Right lobe of liver (tissue), 4 donors: ENCODE measurements at regions not wholly inside any gene's neighbourhood (a gene's known extent, or its start where the extent isn't known, plus 50 kb on each side); places are given as distances from the start of the nearest gene placed in this dataset.

Experiments
- CTCF ChIP-seq, 4 donors: fragments of 200-600 bp in 3 of 4; fragments of 450-650 bp in 1 of 4; IDR thresholded peaks; one replicate each; pipeline versions ENCODE4 v1.5.1 to v1.8.0; 2016 to 2022; ENCODE audit warnings: antibody characterized with exemption in 4 of 4, mild to moderate bottlenecking in 2 of 4
- POLR2A ChIP-seq: fragments of 450-650 bp; IDR thresholded peaks from one replicate; pipeline ENCODE4 v1.6.1; 2017; ENCODE audit warnings: antibody characterized with exemption, mild to moderate bottlenecking
- donor health status: DM: no; HTN: no; CAD: no.
- donor health status: DM: no; HTN: no; CAD: no.
- donor health status: DM: no; HTN: yes; CAD: no.

GRCh38 chr1:193957556-193958095, 771.2 kb upstream of the B3GALT2 start:
- no peak for TF ChIP-seq CTCF (IDR thresholded peaks at IDR 0.05)
- TF ChIP-seq POLR2A, result no peak
